ENCODE measurements at regions not wholly inside any gene's neighbourhood (a gene's known extent, or its start where the extent isn't known, plus 50 kb on each side); places are given as distances from the start of the nearest gene placed in this dataset.

GRCh38 chr9:78967596-78968217, 604.1 kb upstream of the TLE4 start:
- DNase-seq (ENCODE audit: low read depth), result no peak
- no peak overlapping the region for H3K4me3 ChIP-seq (ENCODE audit: low read depth, low read length)
- TF ChIP-seq CTCF (IDR thresholded peaks at IDR 0.05; ENCODE audit: insufficient read depth, low read depth, low read length), result no peak

GRCh38 chr9:78970375-78970774, 601.4 kb upstream of the TLE4 start:
- H3K4me3 ChIP-seq (ENCODE audit: low read depth, low read length), result no peak overlapping the region
- no peak for DNase-seq (ENCODE audit: low read depth)

GRCh38 chr9:78971540-78971939, 600.2 kb upstream of the TLE4 start:
- DNase-seq (ENCODE audit: low read depth), result no peak
- TF ChIP-seq CTCF (IDR thresholded peaks at IDR 0.05; ENCODE audit: insufficient read depth, low read depth, low read length), result no peak
- H3K4me3 ChIP-seq (ENCODE audit: low read depth, low read length), result no peak overlapping the region

More at GRCh38 chr9:78970375-78970774, 601.4 kb upstream of the TLE4 start:
- TF ChIP-seq CTCF (IDR thresholded peaks at IDR 0.05; ENCODE audit: insufficient read depth, low read depth, low read length), result no peak

- DNase-seq (ENCODE audit: low read depth), result no peak
- H3K4me3 ChIP-seq (ENCODE audit: low read depth, low read length), result no peak overlapping the region
- TF ChIP-seq CTCF (IDR thresholded peaks at IDR 0.05; ENCODE audit: insufficient read depth, low read depth, low read length), result no peak
Measured at GRCh38 chr9:78972303-78972999, 599.3 kb upstream of the TLE4 start.

- no peak overlapping the region for H3K4me3 ChIP-seq (ENCODE audit: low read depth, low read length)
- DNase-seq (ENCODE audit: low read depth), result peak; percentile 47
- no peak for TF ChIP-seq CTCF (IDR thresholded peaks at IDR 0.05; ENCODE audit: insufficient read depth, low read depth, low read length)
Measured at GRCh38 chr9:78973907-78974306, 597.9 kb upstream of the TLE4 start.

- DNase-seq (ENCODE audit: low read depth), result no peak
- no peak for TF ChIP-seq CTCF (IDR thresholded peaks at IDR 0.05; ENCODE audit: insufficient read depth, low read depth, low read length)
- no peak overlapping the region for H3K4me3 ChIP-seq (ENCODE audit: low read depth, low read length)
Measured at GRCh38 chr9:78982849-78983248, 588.9 kb upstream of the TLE4 start.

All from fibroblast of villous mesenchyme (primary cell).